ENCODE measurements at regions not wholly inside any gene's neighbourhood (a gene's known extent, or its start where the extent isn't known, plus 50 kb on each side); places are given as distances from the start of the nearest gene placed in this dataset.

DNA sequence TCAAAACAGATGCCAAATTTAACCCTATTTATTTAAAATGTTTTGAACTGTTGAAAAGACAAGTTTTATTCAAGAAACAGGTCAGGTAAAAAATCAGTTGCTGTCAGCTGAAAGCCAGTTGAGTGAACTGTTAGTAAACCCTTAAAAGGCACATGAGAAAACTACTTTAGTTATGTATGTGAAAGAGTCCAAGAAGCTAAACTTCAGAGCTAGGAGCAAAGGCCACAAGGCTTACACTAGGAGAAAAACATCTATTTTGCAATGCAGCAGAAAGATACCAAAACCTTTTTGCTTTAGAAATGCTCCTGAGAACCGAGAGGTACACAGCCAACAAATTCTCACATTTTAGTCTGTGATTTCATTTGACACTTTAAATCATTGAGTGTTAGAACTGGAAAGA lies 375.2 kb downstream of the FSCB start:
- ATAC-seq (no peak), DNase-seq (ENCODE audit: low spot score) (no peak)
- TF ChIP-seq ZNF331 (CRISPR knock-in tag; IDR thresholded peaks at IDR 0.05; ENCODE audit: low read depth), result no peak
- H2AFZ ChIP-seq, result 0 out of 2 replicates have a peak overlapping the region, but pooled peaks have one; percentile 1
- Mint-ChIP-seq H3K27me3 (ENCODE audit: insufficient read depth, low read depth, poor library complexity) (no peaks in the 10 kb centered on the region), H3K4me1 (no peaks in the 10 kb centered on the region), H3K4me3 (no peak overlapping the region), H3K36me3 (ENCODE audit: low read depth) (no peaks in the 10 kb centered on the region), H3K27ac (no peak overlapping the region), H3K9me3 (no peaks in the 10 kb centered on the region)
- no peaks in the 10 kb centered on the region for H4K20me1 ChIP-seq (replicated peaks; ENCODE audit: insufficient read depth)
- H3K4me1 ChIP-seq (ENCODE audit: insufficient read depth), result peaks cover 5% of the 10 kb centered on the region; the same call in 1 of the 2 replicates
- H3K4me3 ChIP-seq, result no peak overlapping the region
- no peak overlapping the region for H3K27ac ChIP-seq (ENCODE audit: low read depth)
- H3K9me2 ChIP-seq (ENCODE audit: insufficient read depth), result no peaks in the 10 kb centered on the region
- H3F3A ChIP-seq (replicated peaks; ENCODE audit: low read depth), result no peaks in the 10 kb centered on the region
- no peaks in the 10 kb centered on the region for H3K36me3 ChIP-seq (ENCODE audit: insufficient read depth)
- H3K4me2 ChIP-seq, result no peak overlapping the region
- no peaks in the 10 kb centered on the region for H3K79me2 ChIP-seq (replicated peaks; ENCODE audit: insufficient read depth)
- no peaks in the 10 kb centered on the region for H3K27me3 ChIP-seq (ENCODE audit: insufficient read depth)

DNA sequence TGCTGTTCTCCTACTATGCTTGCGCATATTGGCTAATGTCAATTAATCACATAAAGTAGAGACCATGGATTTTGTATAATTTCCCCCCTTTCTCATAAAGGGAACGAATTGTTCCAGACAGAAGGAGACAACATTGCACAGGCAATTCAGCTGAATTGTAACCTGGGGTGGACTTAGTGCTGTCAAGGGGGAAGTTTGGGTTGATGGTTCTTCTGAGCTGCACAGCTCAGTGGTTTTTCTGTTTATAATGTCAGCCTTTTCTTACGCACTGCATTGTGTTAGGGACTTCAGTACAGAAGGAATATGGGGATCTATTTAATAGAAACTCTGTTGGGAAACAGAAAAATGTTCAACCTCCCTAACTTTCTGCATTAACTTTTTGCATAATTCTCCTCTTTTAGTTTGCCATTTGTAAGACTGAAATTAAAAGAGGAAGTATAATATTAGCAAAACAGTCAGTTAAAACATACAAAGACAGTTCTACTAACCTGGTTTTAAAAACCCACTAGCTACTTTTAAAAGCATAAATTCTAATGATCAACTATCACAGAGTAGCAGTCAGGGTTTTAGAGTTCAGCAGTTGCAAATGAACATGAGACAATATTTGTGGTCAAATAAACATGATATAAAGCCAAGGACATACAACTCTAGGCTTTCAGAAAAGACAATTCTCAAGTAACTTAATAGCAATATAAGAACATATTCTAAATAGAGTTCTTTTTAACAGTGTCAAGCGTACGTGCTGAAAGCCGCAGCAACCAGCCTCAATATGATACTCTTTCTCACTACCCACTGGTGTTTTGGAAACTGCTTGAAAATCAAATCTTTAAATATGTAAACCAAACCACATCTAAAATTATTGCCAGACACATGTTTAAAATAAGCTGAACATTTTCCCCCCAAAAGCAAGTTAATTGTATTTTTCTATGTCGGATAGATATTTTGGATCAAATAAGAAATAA lies 393.0 kb downstream of the FSCB start:
- no peaks in the 10 kb centered on the region for H3K27me3 ChIP-seq (ENCODE audit: insufficient read depth)
- H2AFZ ChIP-seq, result no peak overlapping the region
- H3K27ac ChIP-seq (ENCODE audit: low read depth), result no peak overlapping the region
- H3F3A ChIP-seq (replicated peaks; ENCODE audit: low read depth), result no peaks in the 10 kb centered on the region
- no peak overlapping the region for H3K4me3 ChIP-seq
- no peak overlapping the region for H3K27ac Mint-ChIP-seq
- peaks cover 23% of the 10 kb centered on the region for H3K9me3 Mint-ChIP-seq
- peaks cover 3% of the 10 kb centered on the region; the same call in 1 of the 2 replicates for H3K9me2 ChIP-seq (ENCODE audit: insufficient read depth)
- H3K4me3 Mint-ChIP-seq, result no peak overlapping the region
- H3K4me2 ChIP-seq, result no peak overlapping the region
- H3K36me3 ChIP-seq (ENCODE audit: insufficient read depth), result no peaks in the 10 kb centered on the region; the same call in 1 of the 2 replicates
- DNase-seq (ENCODE audit: low spot score) (no peak), ATAC-seq (no peak)
- H3K36me3 Mint-ChIP-seq (ENCODE audit: low read depth), result peaks cover 16% of the 10 kb centered on the region; the same call in 2 of the 3 replicates
- no peaks in the 10 kb centered on the region for H3K4me1 ChIP-seq (ENCODE audit: insufficient read depth)
- H3K79me2 ChIP-seq (replicated peaks; ENCODE audit: insufficient read depth), result no peaks in the 10 kb centered on the region
- no peak for TF ChIP-seq NANOG (IDR thresholded peaks at IDR 0.05; ENCODE audit: borderline replicate concordance)
- no peaks in the 10 kb centered on the region for H3K4me1 Mint-ChIP-seq
- peaks cover 3% of the 10 kb centered on the region for H3K27me3 Mint-ChIP-seq (ENCODE audit: insufficient read depth, low read depth, poor library complexity)
- no peaks in the 10 kb centered on the region for H4K20me1 ChIP-seq (replicated peaks; ENCODE audit: insufficient read depth)

DNA sequence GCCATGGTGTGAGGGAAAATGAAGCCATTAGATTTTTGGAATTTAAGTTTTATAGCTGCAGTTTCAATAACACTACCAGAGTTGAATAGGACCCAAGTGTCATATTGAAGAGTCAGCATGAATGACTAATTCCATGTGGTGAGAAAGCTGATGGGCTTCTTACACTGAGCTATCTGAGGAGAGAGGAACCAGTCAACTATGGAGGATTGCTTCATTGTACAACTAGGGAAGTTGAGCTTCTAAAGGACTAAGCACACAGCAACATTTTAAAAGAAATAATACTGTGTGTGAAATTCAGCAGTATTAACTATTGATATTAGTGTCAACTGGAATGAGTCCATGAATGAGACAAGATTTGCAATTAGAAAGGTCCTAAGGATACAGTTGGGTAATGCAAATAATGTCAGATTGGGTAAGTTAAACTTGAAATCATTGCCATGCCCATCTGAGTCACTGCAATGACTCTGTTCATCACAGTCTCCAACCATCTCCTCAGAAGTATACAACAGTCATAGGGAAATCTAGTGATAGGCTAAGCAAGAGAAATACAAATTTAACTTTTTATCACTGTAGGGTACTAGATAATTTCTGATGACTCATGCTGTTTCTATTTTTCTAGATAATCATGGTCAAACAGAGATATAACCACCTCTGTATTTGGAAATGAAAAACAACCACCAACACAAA lies 394.2 kb downstream of the FSCB start:
- Mint-ChIP-seq H3K36me3 (ENCODE audit: low read depth) (peaks cover 26% of the 10 kb centered on the region), H3K4me1 (no peaks in the 10 kb centered on the region), H3K27me3 (ENCODE audit: insufficient read depth, low read depth, poor library complexity) (peaks cover 5% of the 10 kb centered on the region), H3K27ac (no peak overlapping the region), H3K9me3 (peaks cover 31% of the 10 kb centered on the region), H3K4me3 (no peak overlapping the region)
- no peak overlapping the region for H3K4me2 ChIP-seq
- no peak overlapping the region for H3K4me3 ChIP-seq
- no peaks in the 10 kb centered on the region for H3K79me2 ChIP-seq (replicated peaks; ENCODE audit: insufficient read depth)
- no peak overlapping the region for H2AFZ ChIP-seq
- no peaks in the 10 kb centered on the region for H4K20me1 ChIP-seq (replicated peaks; ENCODE audit: insufficient read depth)
- H3K9me2 ChIP-seq (ENCODE audit: insufficient read depth), result peaks cover 3% of the 10 kb centered on the region; the same call in 1 of the 2 replicates
- ATAC-seq, result no peak
- no peaks in the 10 kb centered on the region; the same call in 1 of the 2 replicates for H3K36me3 ChIP-seq (ENCODE audit: insufficient read depth)
- no peaks in the 10 kb centered on the region for H3K27me3 ChIP-seq (ENCODE audit: insufficient read depth)
- no peaks in the 10 kb centered on the region for H3K4me1 ChIP-seq (ENCODE audit: insufficient read depth)
- no peaks in the 10 kb centered on the region for H3F3A ChIP-seq (replicated peaks; ENCODE audit: low read depth)
- DNase-seq (ENCODE audit: low spot score), result no peak
- H3K27ac ChIP-seq (ENCODE audit: low read depth), result no peak overlapping the region
- TF ChIP-seq STAT1 (IDR thresholded peaks at IDR 0.05; ENCODE audit: unreplicated experiment) (no peak), EZH2phosphoT487 (IDR thresholded peaks at IDR 0.05; ENCODE audit: unreplicated experiment) (no peak), POLR2AphosphoS5 (IDR thresholded peaks at IDR 0.05; ENCODE audit: low read depth) (no peak), EZH2 (IDR thresholded peaks at IDR 0.05; ENCODE audit: low read depth, unreplicated experiment) (no peak), JUNB (IDR thresholded peaks at IDR 0.05; ENCODE audit: unreplicated experiment) (no peak)
- TF ChIP-seq, protein P1, sequence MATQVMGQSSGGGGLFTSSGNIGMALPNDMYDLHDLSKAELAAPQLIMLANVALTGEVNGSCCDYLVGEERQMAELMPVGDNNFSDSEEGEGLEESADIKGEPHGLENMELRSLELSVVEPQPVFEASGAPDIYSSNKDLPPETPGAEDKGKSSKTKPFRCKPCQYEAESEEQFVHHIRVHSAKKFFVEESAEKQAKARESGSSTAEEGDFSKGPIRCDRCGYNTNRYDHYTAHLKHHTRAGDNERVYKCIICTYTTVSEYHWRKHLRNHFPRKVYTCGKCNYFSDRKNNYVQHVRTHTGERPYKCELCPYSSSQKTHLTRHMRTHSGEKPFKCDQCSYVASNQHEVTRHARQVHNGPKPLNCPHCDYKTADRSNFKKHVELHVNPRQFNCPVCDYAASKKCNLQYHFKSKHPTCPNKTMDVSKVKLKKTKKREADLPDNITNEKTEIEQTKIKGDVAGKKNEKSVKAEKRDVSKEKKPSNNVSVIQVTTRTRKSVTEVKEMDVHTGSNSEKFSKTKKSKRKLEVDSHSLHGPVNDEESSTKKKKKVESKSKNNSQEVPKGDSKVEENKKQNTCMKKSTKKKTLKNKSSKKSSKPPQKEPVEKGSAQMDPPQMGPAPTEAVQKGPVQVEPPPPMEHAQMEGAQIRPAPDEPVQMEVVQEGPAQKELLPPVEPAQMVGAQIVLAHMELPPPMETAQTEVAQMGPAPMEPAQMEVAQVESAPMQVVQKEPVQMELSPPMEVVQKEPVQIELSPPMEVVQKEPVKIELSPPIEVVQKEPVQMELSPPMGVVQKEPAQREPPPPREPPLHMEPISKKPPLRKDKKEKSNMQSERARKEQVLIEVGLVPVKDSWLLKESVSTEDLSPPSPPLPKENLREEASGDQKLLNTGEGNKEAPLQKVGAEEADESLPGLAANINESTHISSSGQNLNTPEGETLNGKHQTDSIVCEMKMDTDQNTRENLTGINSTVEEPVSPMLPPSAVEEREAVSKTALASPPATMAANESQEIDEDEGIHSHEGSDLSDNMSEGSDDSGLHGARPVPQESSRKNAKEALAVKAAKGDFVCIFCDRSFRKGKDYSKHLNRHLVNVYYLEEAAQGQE (IDR thresholded peaks at IDR 0.05; ENCODE audit: unreplicated experiment), result no peak
- TF ChIP-seq, protein P2, sequence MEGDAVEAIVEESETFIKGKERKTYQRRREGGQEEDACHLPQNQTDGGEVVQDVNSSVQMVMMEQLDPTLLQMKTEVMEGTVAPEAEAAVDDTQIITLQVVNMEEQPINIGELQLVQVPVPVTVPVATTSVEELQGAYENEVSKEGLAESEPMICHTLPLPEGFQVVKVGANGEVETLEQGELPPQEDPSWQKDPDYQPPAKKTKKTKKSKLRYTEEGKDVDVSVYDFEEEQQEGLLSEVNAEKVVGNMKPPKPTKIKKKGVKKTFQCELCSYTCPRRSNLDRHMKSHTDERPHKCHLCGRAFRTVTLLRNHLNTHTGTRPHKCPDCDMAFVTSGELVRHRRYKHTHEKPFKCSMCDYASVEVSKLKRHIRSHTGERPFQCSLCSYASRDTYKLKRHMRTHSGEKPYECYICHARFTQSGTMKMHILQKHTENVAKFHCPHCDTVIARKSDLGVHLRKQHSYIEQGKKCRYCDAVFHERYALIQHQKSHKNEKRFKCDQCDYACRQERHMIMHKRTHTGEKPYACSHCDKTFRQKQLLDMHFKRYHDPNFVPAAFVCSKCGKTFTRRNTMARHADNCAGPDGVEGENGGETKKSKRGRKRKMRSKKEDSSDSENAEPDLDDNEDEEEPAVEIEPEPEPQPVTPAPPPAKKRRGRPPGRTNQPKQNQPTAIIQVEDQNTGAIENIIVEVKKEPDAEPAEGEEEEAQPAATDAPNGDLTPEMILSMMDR (conservative IDR thresholded peaks at IDR 0.05; ENCODE audit: low read depth in 2 of 2), result no peak

Measured in GM23338 (cell line).